GM19351 (cell line): ENCODE measurements at regions not wholly inside any gene's neighbourhood (a gene's known extent, or its start where the extent isn't known, plus 50 kb on each side); places are given as distances from the start of the nearest gene placed in this dataset.
"Not testable (repeated sequence)": the region's sequence is repeated elsewhere in the genome, so short reads cannot be mapped to it uniquely, and the experiment has no call there.

Experiments used
- ATAC-seq: cut with Tn5 transposase; IDR thresholded peaks from one replicate; pipeline ENCODE4 v1.9.1; 2021; ENCODE audit warnings: mild to moderate bottlenecking, moderate library complexity; ENCODE audit not compliant: unreplicated experiment

DNA sequence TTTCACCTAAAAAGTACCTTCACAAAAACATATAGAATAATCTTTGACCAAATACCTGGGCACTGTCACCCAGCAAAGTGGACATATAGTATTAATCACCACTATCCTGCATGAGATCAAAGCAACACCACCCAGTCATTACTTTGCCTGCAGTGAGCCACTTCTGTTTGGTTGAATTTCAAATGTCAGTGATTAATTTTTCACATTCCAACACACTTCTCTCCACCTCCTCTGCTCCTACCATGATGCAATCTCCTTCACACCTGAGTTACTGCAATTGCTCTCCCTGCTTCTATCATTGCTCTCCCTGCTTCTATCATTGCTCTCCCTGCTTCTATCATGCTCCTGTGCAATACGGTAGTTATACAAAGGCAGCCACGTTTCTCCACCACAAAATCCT lies 106.1 kb upstream of the NETO1 start:
- no peak for ATAC-seq

DNA sequence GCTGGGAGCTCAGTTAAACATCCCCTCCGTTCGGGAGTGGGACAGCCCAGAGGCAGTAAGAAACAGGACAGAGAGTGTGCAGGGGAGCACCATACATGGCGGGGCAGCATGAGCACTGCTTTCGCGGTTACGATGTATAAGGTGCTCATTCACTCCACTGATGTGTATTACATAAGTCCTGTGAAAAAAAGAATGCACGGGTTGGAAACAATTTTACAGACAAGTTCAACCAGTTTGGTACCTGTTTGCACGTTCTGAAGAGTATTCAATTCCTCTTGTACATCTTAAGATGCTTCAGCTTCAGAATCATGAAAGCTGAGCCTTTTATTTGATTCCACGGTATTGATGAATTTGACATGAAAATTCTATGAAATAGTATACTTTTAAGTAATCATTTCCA lies 97.8 kb upstream of the NETO1 start:
- ATAC-seq = no peak

DNA sequence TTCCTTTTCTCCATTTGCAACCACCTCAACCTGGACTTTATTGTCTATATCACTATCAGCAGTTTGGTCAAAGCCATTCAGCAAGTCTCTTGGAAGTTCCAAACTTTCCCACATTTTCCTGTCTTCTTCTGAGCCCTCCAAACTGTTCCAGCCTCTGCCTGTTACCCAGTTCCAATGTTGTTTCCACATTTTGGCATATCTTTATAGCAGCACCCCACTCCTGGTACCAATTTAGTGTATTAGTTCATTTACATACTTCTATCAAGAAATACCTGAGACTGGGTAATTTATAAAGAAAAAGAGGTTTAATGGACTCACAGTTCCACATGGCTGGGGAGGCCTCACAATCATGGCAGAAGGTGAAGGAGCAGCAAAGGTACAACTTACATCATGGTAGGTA lies 90.4 kb upstream of the NETO1 start:
- ATAC-seq = not testable (repeated sequence)

DNA sequence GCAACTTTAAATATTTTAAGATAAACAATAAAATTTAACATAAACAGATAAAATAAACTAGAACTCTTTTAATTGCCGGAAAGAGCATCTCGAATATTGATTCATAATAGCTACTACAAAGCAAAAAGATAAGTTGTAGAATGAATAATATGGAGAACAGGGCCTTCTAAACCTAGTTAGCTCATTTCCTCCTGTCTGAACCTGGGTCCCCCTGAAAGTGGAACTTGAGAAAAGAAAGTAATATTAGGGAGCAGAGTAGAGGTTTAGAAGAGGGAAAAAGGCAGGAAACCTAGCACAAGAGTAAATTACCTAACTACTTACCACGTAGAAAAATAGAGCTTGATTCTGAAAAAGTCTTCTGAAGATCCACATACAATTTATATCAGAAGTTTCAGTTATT lies 80.7 kb upstream of the NETO1 start:
- ATAC-seq = no peak

DNA sequence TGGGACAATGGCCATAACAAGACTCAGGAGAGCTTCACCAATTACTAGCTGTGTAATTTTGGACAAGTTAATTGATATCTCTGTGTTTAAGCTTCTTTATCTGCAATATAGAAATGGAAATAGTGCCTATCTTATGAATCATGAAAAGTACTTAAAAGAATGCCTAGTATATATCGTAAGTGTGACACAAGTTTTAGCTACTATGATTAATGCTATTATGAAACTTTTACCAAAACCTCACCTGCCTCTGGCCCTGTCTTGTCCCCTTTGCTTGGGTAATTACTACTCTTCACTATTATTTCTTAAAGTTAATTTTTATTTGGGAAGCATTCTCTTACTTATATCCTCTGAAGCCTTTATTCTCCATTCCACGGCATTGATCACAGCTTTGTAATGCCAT lies 75.0 kb upstream of the NETO1 start:
- ATAC-seq = no peak

DNA sequence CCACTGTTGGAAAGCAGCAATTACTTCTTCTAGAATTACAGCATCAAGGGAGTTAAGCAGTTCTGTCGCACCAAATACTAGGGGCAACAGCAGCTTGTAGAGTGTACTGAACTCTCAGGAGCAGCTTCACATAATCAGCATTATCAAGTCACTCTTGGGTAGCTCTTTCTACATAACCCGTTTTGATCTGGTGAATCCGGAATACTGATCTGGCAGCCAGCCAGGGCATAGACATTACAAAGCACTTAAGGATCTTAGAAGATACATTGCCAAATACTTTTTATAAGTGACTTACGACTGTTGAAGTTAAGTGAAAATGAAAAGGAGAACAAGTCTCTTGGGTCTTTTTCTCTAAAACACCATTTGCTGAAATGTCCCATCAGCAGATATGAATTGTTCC lies 73.2 kb upstream of the NETO1 start:
- ATAC-seq = no peak

DNA sequence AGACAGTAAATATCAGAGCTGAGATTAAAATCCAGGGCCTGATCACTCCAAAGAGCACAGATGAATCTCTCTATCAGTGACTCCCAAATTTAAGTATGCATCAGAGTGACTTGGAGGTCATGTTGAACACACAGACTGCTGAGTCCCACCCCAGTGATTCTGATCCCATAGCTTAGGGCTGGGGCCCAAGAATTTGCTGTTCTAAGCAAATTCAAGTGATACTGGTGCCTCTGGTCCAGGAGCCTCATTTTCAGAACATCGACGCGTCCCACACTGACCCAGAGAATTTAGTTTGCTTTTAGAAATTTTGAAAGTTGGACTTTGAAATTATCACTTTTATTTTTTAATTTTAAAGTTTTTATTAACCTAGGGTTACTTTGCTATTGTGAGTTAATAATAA lies 72.7 kb upstream of the NETO1 start:
- no peak for ATAC-seq

DNA sequence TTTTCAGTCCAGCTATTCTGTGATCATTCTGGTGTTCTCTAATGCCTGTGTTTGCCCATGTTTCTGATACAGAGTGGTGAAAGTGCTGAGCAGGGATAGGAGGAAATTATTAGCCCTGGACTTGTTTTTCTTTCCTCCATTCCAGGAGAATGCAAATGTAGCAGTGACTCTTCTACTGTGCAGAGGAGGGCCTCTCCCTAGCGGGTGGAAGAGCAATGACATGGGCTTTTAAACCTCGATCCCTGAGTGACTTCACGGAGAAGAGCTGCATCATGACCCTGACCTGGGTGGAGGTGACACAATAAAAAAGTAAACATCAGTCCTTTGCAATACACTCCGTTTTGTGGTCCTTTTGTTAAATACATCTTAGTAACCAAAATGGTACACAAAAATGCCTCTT lies 68.0 kb upstream of the NETO1 start:
- ATAC-seq = no peak

DNA sequence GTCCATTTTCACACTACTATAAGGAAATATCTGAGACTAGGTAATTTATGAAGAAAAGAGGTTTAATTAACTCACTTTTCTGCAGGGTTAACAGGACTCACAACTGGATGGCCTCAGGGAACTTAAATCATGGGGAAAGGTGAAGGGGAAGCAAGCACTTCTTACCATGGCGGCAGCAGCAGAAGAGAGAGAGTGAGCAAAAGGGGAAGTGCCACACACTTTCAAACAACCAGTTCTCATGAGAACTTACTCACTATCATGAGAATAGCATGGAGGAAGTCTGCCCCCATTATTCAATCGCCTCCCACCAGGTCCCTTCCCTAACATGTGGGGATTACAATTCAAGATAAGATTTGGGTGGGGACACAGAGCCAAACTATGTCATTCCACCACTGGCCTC lies 55.1 kb upstream of the NETO1 start:
- no peak for ATAC-seq
